MCF 10A (cell line): ENCODE measurements at regions not wholly inside any gene's neighbourhood (a gene's known extent, or its start where the extent isn't known, plus 50 kb on each side); places are given as distances from the start of the nearest gene placed in this dataset.
"Not testable (repeated sequence)": the region's sequence is repeated elsewhere in the genome, so short reads cannot be mapped to it uniquely, and the experiment has no call there.

Experiments
- BruUV-seq: library from RNA; stranded (reverse); fragments of 400-500 nt; replicated peaks from 2 replicates; lab custom pipeline; 2021; lab: Mats Ljungman, UMichigan
- CTCF ChIA-PET: fragments of 300-600 bp; sonication (Branson Sonifier 250); formaldehyde crosslinking; extraction: SDS; loops from one replicate; lab custom pipeline; 2021; ENCODE audit warnings: antibody characterized with exemption, inconsistent platforms; lab: Yijun Ruan, JAX
- POLR2A ChIA-PET: fragments of 300-600, 350-650 bp; sonication (Branson Sonifier 250); formaldehyde crosslinking; extraction: SDS; loops from one replicate; lab custom pipeline; 2020; ENCODE audit warnings: antibody characterized with exemption, inconsistent platforms; lab: Yijun Ruan, JAX
- DNase-seq: peaks from one replicate; pipeline ENCODE4 v3.0.0-alpha.2; 2018; ENCODE audit not compliant: unreplicated experiment
- H3K27ac Mint-ChIP-seq: one replicate; pipeline ENCODE4 v1.8.0; 2022; ENCODE audit warnings: mild to moderate bottlenecking, low read depth, mixed read lengths; ENCODE audit not compliant: unreplicated experiment
- H3K27me3 Mint-ChIP-seq: one replicate; pipeline ENCODE4 v1.8.0; 2022; ENCODE audit warnings: mixed read lengths; ENCODE audit not compliant: insufficient read depth, unreplicated experiment
- H3K36me3 Mint-ChIP-seq: one replicate; pipeline ENCODE4 v1.8.0; 2022; ENCODE audit warnings: mild to moderate bottlenecking, moderate library complexity, mixed read lengths; ENCODE audit not compliant: insufficient read depth, unreplicated experiment
- H3K4me1 Mint-ChIP-seq: one replicate; pipeline ENCODE4 v1.8.0; 2022; ENCODE audit warnings: mixed read lengths; ENCODE audit not compliant: insufficient read depth, unreplicated experiment
- H3K4me3 Mint-ChIP-seq: one replicate; pipeline ENCODE4 v1.8.0; 2022; ENCODE audit warnings: mild to moderate bottlenecking, moderate library complexity, mixed read lengths; ENCODE audit not compliant: unreplicated experiment
- H3K9me3 Mint-ChIP-seq: one replicate; pipeline ENCODE4 v1.8.0; 2022; ENCODE audit warnings: mixed read lengths; ENCODE audit not compliant: unreplicated experiment
- CTCF ChIP-seq: fragments of 200-600 bp; IDR thresholded peaks from one replicate; pipeline ENCODE4 v1.8.0; 2022; ENCODE audit warnings: antibody characterized with exemption, mild to moderate bottlenecking; ENCODE audit not compliant: unreplicated experiment
- intact Hi-C: fragments of 100-400 bp; cut with micrococcal nuclease; formaldehyde crosslinking; loops from 2 replicates; pipeline ENCODE4 v1.14.1; 2022

- no peak for TF ChIP-seq CTCF
- H3K27ac Mint-ChIP-seq, result no peak overlapping the region
- no peaks in the 10 kb centered on the region for H3K36me3 Mint-ChIP-seq
- no peak for DNase-seq
- H3K27me3 Mint-ChIP-seq, result no peaks in the 10 kb centered on the region
- no peak overlapping the region for H3K4me3 Mint-ChIP-seq
- CTCF ChIA-PET, result interaction anchor here (0.8 kb wide), 1 partner anchor 45 kb away, joined by 3 read pairs; no protein-coding TSS in a partner anchor
- POLR2A ChIA-PET, result interaction anchor here (0.6 kb wide), 1 partner anchor 446 kb away, joined by 3 read pairs; no protein-coding TSS in a partner anchor
- peaks cover 7% of the 10 kb centered on the region for H3K9me3 Mint-ChIP-seq
- no peaks in the 10 kb centered on the region for H3K4me1 Mint-ChIP-seq
- no TSS peak for BruUV-seq
- intact Hi-C loops, result no loop called here
Measured at GRCh38 chr19:20315543-20315942, 148.5 kb downstream of the ZNF486 start.

- no peak for TF ChIP-seq CTCF
- DNase-seq, result no peak
- Mint-ChIP-seq H3K27ac (no peak overlapping the region), H3K36me3 (no peaks in the 10 kb centered on the region), H3K4me3 (no peak overlapping the region), H3K4me1 (no peaks in the 10 kb centered on the region), H3K9me3 (peaks cover 8% of the 10 kb centered on the region), H3K27me3 (no peaks in the 10 kb centered on the region)
- no TSS peak for BruUV-seq
- POLR2A ChIA-PET, result no interaction called here
- CTCF ChIA-PET, result interaction anchor here (0.6 to 0.8 kb wide), 2 partner anchors 36 to 1347 kb away, joined by 3 to 4 read pairs; no protein-coding TSS in a partner anchor
- intact Hi-C loops, result no loop called here
Measured at GRCh38 chr19:20313894-20314293, 146.9 kb downstream of the ZNF486 start.

- no peak for TF ChIP-seq CTCF
- no peak for DNase-seq
- H3K9me3 Mint-ChIP-seq, result peaks cover 13% of the 10 kb centered on the region
- no peaks in the 10 kb centered on the region for H3K36me3 Mint-ChIP-seq
- POLR2A ChIA-PET, result no interaction called here
- H3K4me1 Mint-ChIP-seq, result no peaks in the 10 kb centered on the region
- CTCF ChIA-PET, result no interaction called here
- no TSS peak for BruUV-seq
- H3K4me3 Mint-ChIP-seq, result no peak overlapping the region
- H3K27me3 Mint-ChIP-seq, result no peaks in the 10 kb centered on the region
- intact Hi-C loops, result no loop called here
- no peak overlapping the region for H3K27ac Mint-ChIP-seq
Measured at GRCh38 chr19:20307127-20307526, 140.1 kb downstream of the ZNF486 start.

- POLR2A ChIA-PET, CTCF ChIA-PET, intact Hi-C loops, H3K27me3 Mint-ChIP-seq, DNase-seq, H3K27ac Mint-ChIP-seq, H3K9me3 Mint-ChIP-seq, BruUV-seq, H3K36me3 Mint-ChIP-seq, H3K4me3 Mint-ChIP-seq, H3K4me1 Mint-ChIP-seq: not testable (repeated sequence)
Measured at GRCh38 chr19:20296314-20296713, 129.3 kb downstream of the ZNF486 start.

- intact Hi-C loops, result no loop called here
- Mint-ChIP-seq H3K4me3 (no peak overlapping the region), H3K27ac (no peak overlapping the region), H3K36me3 (no peaks in the 10 kb centered on the region), H3K4me1 (no peaks in the 10 kb centered on the region), H3K27me3 (no peaks in the 10 kb centered on the region), H3K9me3 (no peaks in the 10 kb centered on the region)
- POLR2A ChIA-PET, result interaction anchor here (0.5 kb wide), 1 partner anchor 727 kb away, joined by 3 read pairs; no protein-coding TSS in a partner anchor
- no peak for TF ChIP-seq CTCF
- CTCF ChIA-PET, result no interaction called here
- DNase-seq, result no peak
- BruUV-seq, result no TSS peak
Measured at GRCh38 chr19:20294181-20294580, 127.2 kb downstream of the ZNF486 start.

- intact Hi-C loops, BruUV-seq: not testable (repeated sequence)
- CTCF ChIA-PET, result interaction anchor here (1.2 kb wide), 1 partner anchor 410 kb away, joined by 3 read pairs; no protein-coding TSS in a partner anchor
Measured at GRCh38 chr19:20292520-20292919, 125.5 kb downstream of the ZNF486 start.

More at GRCh38 chr19:20292520-20292919, 125.5 kb downstream of the ZNF486 start:
- POLR2A ChIA-PET, H3K9me3 Mint-ChIP-seq, DNase-seq, H3K27ac Mint-ChIP-seq, H3K27me3 Mint-ChIP-seq, H3K36me3 Mint-ChIP-seq, H3K4me1 Mint-ChIP-seq, H3K4me3 Mint-ChIP-seq: not testable (repeated sequence)
